Activated naive CD8-positive, alpha-beta T cell treated with anti-CD3 and anti-CD28 coated beads for 36 hours (primary cell): ENCODE measurements at regions not wholly inside any gene's neighbourhood (a gene's known extent, or its start where the extent isn't known, plus 50 kb on each side); places are given as distances from the start of the nearest gene placed in this dataset.

Source experiments
- DNase-seq: peaks from one replicate; pipeline ENCODE4 v3.0.0; 2021
- H3K27ac Mint-ChIP-seq: one replicate; pipeline ENCODE4 v1.8.0; 2022; ENCODE audit warnings: mild to moderate bottlenecking, moderate library complexity, mixed read lengths
- H3K27me3 Mint-ChIP-seq: one replicate; pipeline ENCODE4 v1.8.0; 2022; ENCODE audit warnings: mild to moderate bottlenecking, mixed read lengths
- H3K36me3 Mint-ChIP-seq: one replicate; pipeline ENCODE4 v1.8.0; 2021; ENCODE audit warnings: mild to moderate bottlenecking, mixed read lengths
- H3K4me1 Mint-ChIP-seq: one replicate; pipeline ENCODE4 v1.8.0; 2021; ENCODE audit warnings: mixed read lengths
- H3K4me3 Mint-ChIP-seq: one replicate; pipeline ENCODE4 v1.8.0; 2022; ENCODE audit warnings: mild to moderate bottlenecking, moderate library complexity, mixed read lengths
- H3K9me3 Mint-ChIP-seq: one replicate; pipeline ENCODE4 v1.8.0; 2022; ENCODE audit warnings: mixed read lengths

- Mint-ChIP-seq H3K27me3 (peaks cover 4% of the 10 kb centered on the region), H3K9me3 (no peaks in the 10 kb centered on the region), H3K4me3 (no peak overlapping the region), H3K4me1 (no peaks in the 10 kb centered on the region), H3K27ac (no peak overlapping the region), H3K36me3 (no peaks in the 10 kb centered on the region)
- no peak for DNase-seq
Measured at GRCh38 chr2:16154501-16155280, 214.3 kb downstream of the MYCN start.

DNA sequence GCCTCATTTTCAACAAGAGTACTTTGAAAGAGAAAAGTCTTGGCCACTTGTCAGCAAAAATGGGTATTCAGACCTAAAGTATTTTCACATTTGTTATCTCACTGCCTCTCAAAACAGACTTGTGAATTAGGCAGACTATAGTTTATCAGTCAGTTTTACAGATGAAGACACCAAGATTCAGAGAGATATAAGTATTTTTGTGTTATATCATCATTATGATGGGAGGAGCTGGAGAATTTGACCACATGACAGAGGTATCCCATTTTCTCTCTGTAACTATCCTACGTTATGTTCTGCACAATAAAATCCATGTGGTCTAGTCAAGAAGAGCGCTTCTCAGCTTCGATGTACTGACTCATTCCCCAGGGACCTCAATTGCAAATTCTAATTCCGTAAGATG is 213.7 kb downstream of the MYCN start:
- Mint-ChIP-seq H3K9me3 (no peaks in the 10 kb centered on the region), H3K36me3 (no peaks in the 10 kb centered on the region), H3K4me1 (no peaks in the 10 kb centered on the region), H3K27ac (no peak overlapping the region), H3K27me3 (peaks cover 4% of the 10 kb centered on the region), H3K4me3 (no peak overlapping the region)
- no peak for DNase-seq

- no peak for DNase-seq
- H3K36me3 Mint-ChIP-seq = no peaks in the 10 kb centered on the region
- peaks cover 2% of the 10 kb centered on the region for H3K27me3 Mint-ChIP-seq
- H3K27ac Mint-ChIP-seq = no peak overlapping the region
- H3K4me1 Mint-ChIP-seq = no peaks in the 10 kb centered on the region
- H3K9me3 Mint-ChIP-seq = no peaks in the 10 kb centered on the region
- no peak overlapping the region for H3K4me3 Mint-ChIP-seq
Measured at GRCh38 chr2:16153754-16154035, 213.3 kb downstream of the MYCN start.

- no peaks in the 10 kb centered on the region for H3K4me1 Mint-ChIP-seq
- H3K27ac Mint-ChIP-seq = no peak overlapping the region
- no peaks in the 10 kb centered on the region for H3K9me3 Mint-ChIP-seq
- H3K4me3 Mint-ChIP-seq = no peak overlapping the region
- H3K36me3 Mint-ChIP-seq = no peaks in the 10 kb centered on the region
- DNase-seq = no peak
- no peaks in the 10 kb centered on the region for H3K27me3 Mint-ChIP-seq
Measured at GRCh38 chr2:16152928-16153753, 212.8 kb downstream of the MYCN start.

- no peak for DNase-seq
- H3K36me3 Mint-ChIP-seq = no peaks in the 10 kb centered on the region
- H3K9me3 Mint-ChIP-seq = no peaks in the 10 kb centered on the region
- no peaks in the 10 kb centered on the region for H3K27me3 Mint-ChIP-seq
- no peak overlapping the region for H3K27ac Mint-ChIP-seq
- no peak overlapping the region for H3K4me3 Mint-ChIP-seq
- H3K4me1 Mint-ChIP-seq = no peaks in the 10 kb centered on the region
Measured at GRCh38 chr2:16152071-16152927, 211.9 kb downstream of the MYCN start.

GRCh38 chr2:16151651-16152050 is 211.3 kb downstream of the MYCN start:
- H3K27ac Mint-ChIP-seq = no peak overlapping the region
- H3K4me1 Mint-ChIP-seq = no peaks in the 10 kb centered on the region
- DNase-seq = no peak
- H3K36me3 Mint-ChIP-seq = no peaks in the 10 kb centered on the region
- H3K9me3 Mint-ChIP-seq = no peaks in the 10 kb centered on the region
- H3K27me3 Mint-ChIP-seq = no peaks in the 10 kb centered on the region
- H3K4me3 Mint-ChIP-seq = no peak overlapping the region

DNA sequence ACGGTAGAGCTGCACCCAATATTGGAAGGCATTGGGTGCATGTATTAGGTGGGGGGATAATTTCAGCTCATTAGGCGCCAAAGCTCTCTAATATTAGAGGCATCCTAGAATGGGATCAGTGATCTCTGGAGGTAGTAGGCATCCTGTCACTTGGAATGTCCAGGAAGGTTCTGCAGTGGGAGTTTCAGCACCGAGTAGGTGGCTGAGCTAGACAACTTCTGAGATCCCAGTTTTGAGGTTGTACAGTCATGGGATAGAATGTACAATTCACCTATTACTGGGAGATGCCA is 210.9 kb downstream of the MYCN start:
- DNase-seq = no peak
- Mint-ChIP-seq H3K4me1 (no peaks in the 10 kb centered on the region), H3K9me3 (no peaks in the 10 kb centered on the region), H3K27ac (no peak overlapping the region), H3K27me3 (no peaks in the 10 kb centered on the region), H3K4me3 (no peak overlapping the region), H3K36me3 (no peaks in the 10 kb centered on the region)

- Mint-ChIP-seq H3K4me1 (no peaks in the 10 kb centered on the region), H3K9me3 (no peaks in the 10 kb centered on the region), H3K36me3 (no peaks in the 10 kb centered on the region), H3K27ac (no peak overlapping the region), H3K4me3 (no peak overlapping the region), H3K27me3 (no peaks in the 10 kb centered on the region)
- DNase-seq = no peak
Measured at GRCh38 chr2:16150456-16151280, 210.3 kb downstream of the MYCN start.

DNA sequence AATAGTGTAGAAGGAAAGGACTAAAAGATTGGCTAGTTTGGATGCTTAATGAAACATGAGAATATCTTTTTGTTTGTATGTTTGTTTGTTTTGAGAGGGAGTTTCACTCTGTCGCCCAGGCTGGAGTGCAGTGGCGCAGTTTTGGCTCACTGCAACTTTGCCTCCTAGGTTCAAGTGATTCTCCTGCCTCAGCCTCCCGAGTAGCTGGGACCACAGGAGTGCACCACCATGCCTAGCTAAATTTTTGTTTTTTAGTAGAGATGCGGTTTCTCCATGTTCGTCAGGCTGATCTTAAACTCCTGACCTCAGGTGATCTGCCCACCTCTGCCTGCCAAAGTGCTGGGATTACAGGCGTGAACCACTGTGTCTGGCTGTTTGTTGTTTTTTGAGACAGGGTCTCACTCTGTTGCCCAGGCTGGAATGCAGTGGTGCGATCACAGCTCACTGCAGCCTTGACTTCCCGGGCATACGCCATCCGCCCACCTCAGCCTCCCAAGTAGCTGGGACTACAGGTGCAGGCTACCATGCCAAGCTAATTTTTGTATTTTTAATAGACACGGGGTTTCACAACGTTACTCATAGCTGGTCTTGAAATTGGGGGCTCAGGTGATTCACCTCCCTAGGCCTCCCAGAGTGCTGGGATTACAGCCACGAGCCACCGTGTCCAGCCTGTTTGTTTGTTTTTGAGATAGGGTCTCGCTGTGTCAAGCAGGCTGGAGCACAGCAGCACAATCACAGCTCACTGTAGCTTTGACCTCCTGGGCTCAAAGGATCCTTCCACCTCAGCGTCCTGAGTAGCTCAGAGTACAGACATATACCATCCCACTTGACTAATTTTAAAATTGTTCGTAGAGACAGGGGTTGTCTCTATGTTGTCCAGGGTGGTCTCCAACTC is 209.2 kb downstream of the MYCN start:
- Mint-ChIP-seq H3K27ac (no peak overlapping the region), H3K4me1 (no peaks in the 10 kb centered on the region), H3K27me3 (no peaks in the 10 kb centered on the region)

GRCh38 chr2:16148632-16149348 is 208.4 kb downstream of the MYCN start:
- Mint-ChIP-seq H3K27me3 (no peaks in the 10 kb centered on the region), H3K4me3 (no peak overlapping the region), H3K27ac (no peak overlapping the region), H3K9me3 (no peaks in the 10 kb centered on the region), H3K36me3 (no peaks in the 10 kb centered on the region), H3K4me1 (no peaks in the 10 kb centered on the region)
- no peak for DNase-seq

More for the DNA sequence above, 209.2 kb downstream of the MYCN start:
- no peak overlapping the region for H3K4me3 Mint-ChIP-seq
- DNase-seq = no peak
- no peaks in the 10 kb centered on the region for H3K36me3 Mint-ChIP-seq
- H3K9me3 Mint-ChIP-seq = no peaks in the 10 kb centered on the region

DNA sequence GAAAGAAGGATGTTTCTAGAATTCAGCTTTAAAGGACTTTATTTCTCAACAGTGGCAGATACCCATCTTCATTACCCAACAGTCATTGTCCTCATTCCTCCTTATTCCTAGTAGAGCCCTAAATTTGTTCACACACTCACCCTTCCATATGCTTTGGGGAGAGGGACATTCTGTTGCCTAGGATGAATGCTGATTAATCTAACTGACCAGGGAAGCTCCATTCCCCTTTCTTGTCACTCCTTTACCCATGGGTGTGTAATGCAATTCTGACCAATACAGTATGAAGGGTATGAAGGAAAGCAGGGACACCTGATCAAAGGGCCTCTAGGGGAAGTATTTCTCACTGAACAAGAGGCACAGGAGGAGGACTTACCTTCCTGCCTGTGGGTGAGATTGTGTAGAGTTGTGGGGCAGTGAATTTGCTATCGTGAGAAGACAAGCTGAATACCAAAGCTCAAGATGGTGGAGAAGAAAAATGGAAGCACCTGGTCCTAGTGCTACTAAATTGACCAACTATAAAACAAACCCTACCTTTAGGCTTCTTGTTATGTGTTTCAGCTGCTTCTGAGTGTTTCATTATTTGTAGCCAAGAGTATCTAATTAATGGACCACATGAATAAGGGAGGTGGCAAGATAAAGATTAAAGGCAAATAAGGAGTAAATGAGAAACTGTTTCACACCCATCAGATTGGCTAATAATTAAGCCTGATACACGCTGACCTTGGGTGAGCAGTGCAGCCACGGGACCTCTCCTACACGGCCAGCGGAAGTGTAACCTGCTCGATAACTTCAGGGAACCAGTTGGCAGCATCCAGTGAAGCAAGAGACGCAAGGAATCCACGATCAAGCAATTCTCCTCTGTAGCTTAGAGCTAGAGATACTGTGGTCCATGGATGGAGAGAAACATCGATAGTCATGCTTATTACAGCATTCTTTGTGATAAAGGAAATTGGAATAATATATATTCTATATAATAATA is 202.3 kb downstream of the MYCN start:
- H3K4me1 Mint-ChIP-seq = no peaks in the 10 kb centered on the region
- H3K27me3 Mint-ChIP-seq = no peaks in the 10 kb centered on the region
- H3K9me3 Mint-ChIP-seq = no peaks in the 10 kb centered on the region
- H3K27ac Mint-ChIP-seq = no peak overlapping the region
- no peaks in the 10 kb centered on the region for H3K36me3 Mint-ChIP-seq
- H3K4me3 Mint-ChIP-seq = no peak overlapping the region
- DNase-seq = no peak

DNA sequence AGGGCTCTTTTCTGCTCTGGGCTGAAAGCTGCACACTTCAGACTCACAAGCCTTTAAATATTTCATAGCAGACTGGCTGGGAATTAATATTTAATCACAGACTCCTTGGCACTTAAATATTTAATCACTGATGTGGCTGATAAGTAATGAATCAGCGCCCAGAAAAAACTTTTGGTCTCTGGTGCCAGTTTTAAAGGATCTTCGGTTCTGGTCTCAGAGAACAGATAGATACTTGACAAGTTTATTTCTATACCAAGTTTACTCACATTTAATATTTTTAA is 201.2 kb downstream of the MYCN start:
- Mint-ChIP-seq H3K4me3 (no peak overlapping the region), H3K27ac (no peak overlapping the region), H3K27me3 (no peaks in the 10 kb centered on the region), H3K36me3 (no peaks in the 10 kb centered on the region), H3K4me1 (no peaks in the 10 kb centered on the region), H3K9me3 (no peaks in the 10 kb centered on the region)
- DNase-seq = no peak
